PC-3 (cell line): ENCODE measurements at regions not wholly inside any gene's neighbourhood (a gene's known extent, or its start where the extent isn't known, plus 50 kb on each side); places are given as distances from the start of the nearest gene placed in this dataset.

Experiments
- EZH2 ChIP-seq: fragments of 300-600 bp; sonication (generic); IDR thresholded peaks from one replicate; pipeline ENCODE4 v1.6.1; 2017; ENCODE audit warnings: antibody characterized with exemption, mild to moderate bottlenecking, low read length; ENCODE audit not compliant: unreplicated experiment
- TF ChIP-seq, protein P1 (sequence below): fragments of 300-600 bp; sonication (generic); conservative IDR thresholded peaks from 2 replicates; pipeline ENCODE4 v1.5.1; 2017; ENCODE audit warnings: antibody characterized with exemption, low read depth, mild to moderate bottlenecking, low read length

DNA sequence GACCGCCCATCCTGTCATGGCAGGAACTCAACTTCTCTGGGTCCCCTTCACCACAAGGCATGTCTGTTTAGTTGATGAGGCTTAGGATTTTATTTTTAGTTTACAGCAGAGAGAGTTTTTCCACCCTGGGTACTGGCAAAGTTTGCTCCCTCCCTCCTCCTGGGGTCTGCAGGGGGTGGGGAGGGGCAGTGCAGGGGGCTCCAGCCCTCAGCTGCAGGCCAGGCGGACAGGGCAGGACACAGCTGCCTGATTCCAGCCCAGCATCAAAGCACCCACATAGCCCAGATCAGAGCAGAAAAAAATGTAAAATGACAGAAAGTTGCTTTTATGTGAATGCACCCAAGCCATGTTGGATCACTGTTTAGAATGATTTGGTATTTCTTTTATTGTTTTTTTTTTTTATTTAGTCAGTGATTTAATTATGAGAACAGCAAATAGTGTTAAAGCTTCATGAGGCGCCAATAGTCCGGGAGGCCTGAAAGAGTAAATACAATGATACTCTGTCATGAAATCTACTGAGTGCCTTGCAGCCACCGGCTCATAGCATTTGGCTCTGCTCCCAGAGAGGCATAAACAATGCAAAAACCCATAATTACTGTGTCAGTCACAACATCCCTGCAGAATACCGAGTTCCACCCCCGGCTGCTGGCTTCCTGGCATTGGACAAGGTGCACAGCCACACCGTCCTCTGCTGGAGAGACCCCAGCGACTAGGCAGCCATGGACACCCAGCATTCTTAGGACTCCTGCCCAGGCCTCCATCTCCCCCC is 923.5 kb downstream of the UQCRFS1 start:
- TF ChIP-seq, protein P1, sequence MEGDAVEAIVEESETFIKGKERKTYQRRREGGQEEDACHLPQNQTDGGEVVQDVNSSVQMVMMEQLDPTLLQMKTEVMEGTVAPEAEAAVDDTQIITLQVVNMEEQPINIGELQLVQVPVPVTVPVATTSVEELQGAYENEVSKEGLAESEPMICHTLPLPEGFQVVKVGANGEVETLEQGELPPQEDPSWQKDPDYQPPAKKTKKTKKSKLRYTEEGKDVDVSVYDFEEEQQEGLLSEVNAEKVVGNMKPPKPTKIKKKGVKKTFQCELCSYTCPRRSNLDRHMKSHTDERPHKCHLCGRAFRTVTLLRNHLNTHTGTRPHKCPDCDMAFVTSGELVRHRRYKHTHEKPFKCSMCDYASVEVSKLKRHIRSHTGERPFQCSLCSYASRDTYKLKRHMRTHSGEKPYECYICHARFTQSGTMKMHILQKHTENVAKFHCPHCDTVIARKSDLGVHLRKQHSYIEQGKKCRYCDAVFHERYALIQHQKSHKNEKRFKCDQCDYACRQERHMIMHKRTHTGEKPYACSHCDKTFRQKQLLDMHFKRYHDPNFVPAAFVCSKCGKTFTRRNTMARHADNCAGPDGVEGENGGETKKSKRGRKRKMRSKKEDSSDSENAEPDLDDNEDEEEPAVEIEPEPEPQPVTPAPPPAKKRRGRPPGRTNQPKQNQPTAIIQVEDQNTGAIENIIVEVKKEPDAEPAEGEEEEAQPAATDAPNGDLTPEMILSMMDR: no peak
- TF ChIP-seq EZH2: no peak
